T-cell (primary cell): ENCODE measurements at regions not wholly inside any gene's neighbourhood (a gene's known extent, or its start where the extent isn't known, plus 50 kb on each side); places are given as distances from the start of the nearest gene placed in this dataset.

Experiments
- ATAC-seq, 4 experiments: fragments of 200-7000 bp in 3 of 4; fragments of 150-1000 bp in 1 of 4; cut with Tn5 transposase; replicated peaks in 1 of 4; 1 replicate in 3 of 4; 2 replicates in 1 of 4; pipeline ENCODE4 v1.10.0; 2021; ENCODE audit warnings: moderate library complexity in 3 of 4, mild to moderate bottlenecking in 2 of 4, moderate number of reproducible peaks in 1 of 4
- CTCF ChIA-PET, 2 donors: fragments of 300-600 bp; sonication (Branson Sonifier 250); formaldehyde crosslinking; loops; one replicate each; lab custom pipeline; 2022; ENCODE audit warnings: antibody characterized with exemption in 2 of 2; lab: Charles Lee
- POLR2A ChIA-PET, 2 donors: fragments of 300-600 bp; sonication (Branson Sonifier 250); formaldehyde crosslinking; loops; one replicate each; lab custom pipeline; 2022; ENCODE audit warnings: antibody characterized with exemption in 2 of 2; lab: Charles Lee
- DNase-seq, 35 experiments: peaks; one replicate each; pipeline versions ENCODE4 v3.0.0 to v3.0.0-alpha.2; 2013 to 2023
- H3K27ac ChIP-seq: one replicate; pipeline ENCODE4 v1.5.1; 2013; ENCODE audit warnings: low read length
- H3K27me3 ChIP-seq, 2 experiments: replicated peaks in 1 of 2; 1 replicate in 1 of 2; 2 replicates in 1 of 2; pipeline versions ENCODE4 v1.6.1 to v1.7.0; 2013; ENCODE audit warnings: low read length in 1 of 2, mixed read lengths in 1 of 2; ENCODE audit not compliant: control insufficient read depth in 2 of 2, insufficient read depth in 2 of 2; ENCODE audit errors: extremely low read depth in 1 of 2
- H3K36me3 ChIP-seq, 2 donors: 1 replicate in 1 of 2; 2 replicates in 1 of 2; pipeline versions ENCODE4 v1.6.1 to v1.7.0; 2013; ENCODE audit warnings: low read length in 1 of 2; ENCODE audit not compliant: control insufficient read depth in 2 of 2, insufficient read depth in 1 of 2; ENCODE audit errors: extremely low read depth in 1 of 2
- H3K4me1 ChIP-seq, 2 experiments: 1 replicate in 1 of 2; 2 replicates in 1 of 2; pipeline versions ENCODE4 v1.6.1 to v1.7.0; 2013; ENCODE audit warnings: low read length in 2 of 2, mixed read lengths in 1 of 2; ENCODE audit not compliant: insufficient read depth in 2 of 2, control insufficient read depth in 1 of 2; ENCODE audit errors: extremely low read depth in 1 of 2
- H3K4me3 ChIP-seq, 2 donors: 1 replicate in 1 of 2; 2 replicates in 1 of 2; pipeline versions ENCODE4 v1.5.1 to v1.7.0; 2013; ENCODE audit warnings: mild to moderate bottlenecking in 2 of 2, low read length in 1 of 2, moderate library complexity in 1 of 2; ENCODE audit not compliant: control insufficient read depth in 1 of 2; ENCODE audit errors: extremely low read depth in 1 of 2
- H3K9me3 ChIP-seq: 2 replicates; pipeline ENCODE4 v1.7.0; 2013
- H3K27ac Mint-ChIP-seq, 2 donors: one replicate each; pipeline ENCODE4 v1.8.0; 2020 to 2021; ENCODE audit warnings: mild to moderate bottlenecking in 2 of 2, mixed read lengths in 2 of 2
- H3K27me3 Mint-ChIP-seq, 2 donors: one replicate each; pipeline ENCODE4 v1.8.0; 2021 to 2022; ENCODE audit warnings: mixed read lengths in 2 of 2
- H3K36me3 Mint-ChIP-seq: one replicate; pipeline ENCODE4 v1.8.0; 2021; ENCODE audit warnings: mixed read lengths
- H3K4me1 Mint-ChIP-seq, 3 donors: one replicate each; pipeline ENCODE4 v1.8.0; 2020 to 2022; ENCODE audit warnings: mixed read lengths in 3 of 3, mild to moderate bottlenecking in 1 of 3
- H3K4me3 Mint-ChIP-seq, 3 donors: one replicate each; pipeline ENCODE4 v1.8.0; 2020 to 2022; ENCODE audit warnings: mild to moderate bottlenecking in 3 of 3, mixed read lengths in 3 of 3, moderate library complexity in 3 of 3
- H3K9me3 Mint-ChIP-seq, 3 donors: one replicate each; pipeline ENCODE4 v1.8.0; 2020 to 2022; ENCODE audit warnings: mixed read lengths in 3 of 3
- whole genome bisulfite sequencing: methylation state at CpG from one replicate; pipeline ENCODE4 v1.1.5; 2013; ENCODE audit warnings: missing lambda C conversion rate; ENCODE audit not compliant: insufficient coverage; 5-methylcytosine and 5-hydroxymethylcytosine counted together

- Mint-ChIP-seq H3K36me3 (no peaks in the 10 kb centered on the region), H3K4me1 (no peaks in the 10 kb centered on the region), H3K27me3 (peaks cover 0 to 8% of the 10 kb centered on the region in 2 donors), H3K27ac (no peak overlapping the region), H3K4me3 (no peak overlapping the region), H3K9me3 (no peaks in the 10 kb centered on the region)
- Histone ChIP-seq H3K36me3 (no peaks in the 10 kb centered on the region), H3K27ac (no peak overlapping the region), H3K4me1 (no peaks in the 10 kb centered on the region), H3K4me3 (no peak overlapping the region), H3K27me3 (no peaks in the 10 kb centered on the region), H3K9me3 (no peaks in the 10 kb centered on the region)
- 100% methylated on average over 1 of the region's 4 CpGs for WGBS
- ATAC-seq = no peak
- ChIA-PET POLR2A (no interaction called here), CTCF (no interaction called here)
- no peak for DNase-seq
Measured at GRCh38 chr7:12801107-12801506, 113.7 kb downstream of the ARL4A start.

GRCh38 chr7:12802070-12802469, 114.6 kb downstream of the ARL4A start:
- Mint-ChIP-seq H3K27me3 (peaks cover 0 to 8% of the 10 kb centered on the region in 2 donors), H3K4me1 (no peaks in the 10 kb centered on the region)
- CTCF ChIA-PET = no interaction called here

DNA sequence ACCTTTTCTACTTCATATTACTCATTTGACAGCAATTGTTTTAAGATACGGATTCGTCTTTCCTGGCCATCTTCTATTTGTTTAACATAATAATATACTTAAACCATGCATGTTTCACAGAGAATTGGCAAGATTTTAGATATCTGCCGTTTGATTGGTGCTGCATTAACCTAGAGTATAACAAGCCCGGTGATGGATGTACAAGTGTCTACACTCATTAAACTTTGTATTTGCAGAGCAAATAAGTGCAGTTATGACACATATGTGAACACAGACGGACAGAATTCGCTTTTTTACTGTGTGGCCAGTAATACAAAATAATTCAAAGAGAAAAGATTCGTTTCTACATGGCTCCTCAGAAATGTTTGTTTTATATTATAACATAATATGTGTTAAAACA, 116.1 kb downstream of the ARL4A start:
- Mint-ChIP-seq H3K27ac (no peak overlapping the region), H3K27me3 (peaks cover 0 to 8% of the 10 kb centered on the region in 2 donors), H3K36me3 (no peaks in the 10 kb centered on the region), H3K9me3 (no peaks in the 10 kb centered on the region), H3K4me1 (no peaks in the 10 kb centered on the region), H3K4me3 (no peak overlapping the region)
- Histone ChIP-seq H3K4me1 (no peaks in the 10 kb centered on the region), H3K9me3 (no peaks in the 10 kb centered on the region), H3K27ac (no peak overlapping the region), H3K27me3 (no peaks in the 10 kb centered on the region), H3K4me3 (no peak overlapping the region), H3K36me3 (no peaks in the 10 kb centered on the region)
- WGBS = no CpG with 5 or more reads among the region's 7 CpGs
- CTCF ChIA-PET = no interaction called here
- ATAC-seq (no peak), DNase-seq (no peak)
- POLR2A ChIA-PET = no interaction called here

More at GRCh38 chr7:12802070-12802469, 114.6 kb downstream of the ARL4A start:
- POLR2A ChIA-PET = no interaction called here
- Mint-ChIP-seq H3K9me3 (no peaks in the 10 kb centered on the region), H3K27ac (no peak overlapping the region), H3K4me3 (no peak overlapping the region), H3K36me3 (no peaks in the 10 kb centered on the region)
- no peaks in the 10 kb centered on the region for H3K36me3 ChIP-seq
- no peaks in the 10 kb centered on the region for H3K9me3 ChIP-seq
- DNase-seq = no peak
- no peak overlapping the region for H3K27ac ChIP-seq
- H3K4me3 ChIP-seq = no peak overlapping the region
- no peaks in the 10 kb centered on the region for H3K4me1 ChIP-seq
- no peaks in the 10 kb centered on the region for H3K27me3 ChIP-seq
- no CpG with 5 or more reads among the region's 2 CpGs for WGBS
- ATAC-seq = no peak

DNA sequence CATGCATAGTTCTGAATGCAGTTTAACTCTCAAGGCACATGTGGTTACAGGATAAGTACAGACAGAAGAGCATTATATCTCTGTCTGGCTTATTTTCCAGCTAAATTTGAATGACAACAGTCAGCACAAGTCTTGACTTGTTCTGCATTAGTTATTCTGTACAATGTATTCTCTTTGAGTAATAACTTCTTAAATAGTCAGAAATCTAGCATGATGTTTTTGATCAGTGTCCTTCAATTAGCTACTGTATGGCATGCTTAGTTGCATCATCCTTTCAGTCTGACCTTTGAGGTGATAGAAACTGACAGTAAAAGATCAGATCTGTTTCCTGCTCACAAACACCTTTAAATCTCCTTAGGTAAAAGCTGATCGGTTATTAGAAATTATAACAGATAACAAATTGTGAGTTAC, 118.1 kb downstream of the ARL4A start:
- no peak overlapping the region for H3K27ac ChIP-seq
- ChIA-PET POLR2A (no interaction called here), CTCF (no interaction called here)
- H3K4me1 Mint-ChIP-seq = no peaks in the 10 kb centered on the region
- no peaks in the 10 kb centered on the region for H3K9me3 Mint-ChIP-seq
- H3K9me3 ChIP-seq = no peaks in the 10 kb centered on the region
- WGBS = no CpG with 5 or more reads among the region's 1 CpG
- no peaks in the 10 kb centered on the region for H3K4me1 ChIP-seq
- no peak overlapping the region for H3K4me3 Mint-ChIP-seq
- ATAC-seq = no peak
- no peak for DNase-seq
- no peaks in the 10 kb centered on the region for H3K36me3 Mint-ChIP-seq
- H3K27me3 ChIP-seq = no peaks in the 10 kb centered on the region
- H3K4me3 ChIP-seq = no peak overlapping the region
- no peaks in the 10 kb centered on the region for H3K36me3 ChIP-seq
- H3K27ac Mint-ChIP-seq = no peak overlapping the region
- H3K27me3 Mint-ChIP-seq = peaks cover 0 to 3% of the 10 kb centered on the region in 2 donors

GRCh38 chr7:12805957-12806356, 118.5 kb downstream of the ARL4A start:
- no peaks in the 10 kb centered on the region for H3K27me3 ChIP-seq
- ATAC-seq (no peak), DNase-seq (no peak)
- Mint-ChIP-seq H3K36me3 (no peaks in the 10 kb centered on the region), H3K9me3 (no peaks in the 10 kb centered on the region), H3K4me3 (no peak overlapping the region), H3K4me1 (no peaks in the 10 kb centered on the region), H3K27me3 (peaks cover 0 to 3% of the 10 kb centered on the region in 2 donors), H3K27ac (no peak overlapping the region)
- no peaks in the 10 kb centered on the region for H3K9me3 ChIP-seq
- H3K36me3 ChIP-seq = no peaks in the 10 kb centered on the region
- ChIA-PET POLR2A (no interaction called here), CTCF (no interaction called here)
- no CpG with 5 or more reads among the region's 7 CpGs for WGBS
- H3K4me1 ChIP-seq = no peaks in the 10 kb centered on the region
- no peak overlapping the region for H3K4me3 ChIP-seq
- H3K27ac ChIP-seq = no peak overlapping the region

DNA sequence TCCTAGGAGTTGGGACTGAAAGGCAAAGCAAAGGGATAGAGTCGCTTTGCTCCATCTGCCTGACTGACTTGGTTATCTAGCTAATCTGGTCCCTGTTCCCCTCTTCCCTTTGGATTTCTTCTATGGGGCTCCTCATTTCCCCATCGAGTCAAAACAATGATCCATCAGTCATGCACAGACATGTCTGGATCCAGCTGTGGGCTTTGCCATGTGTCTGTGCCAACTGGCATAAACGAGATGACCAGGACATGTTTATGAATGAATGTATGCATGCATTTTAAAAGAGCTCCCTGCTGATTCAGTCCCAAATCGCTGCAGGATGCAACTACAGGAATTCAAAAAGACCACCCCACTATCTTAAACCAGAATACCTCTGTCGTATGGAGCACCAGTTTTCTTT, 122.0 kb downstream of the ARL4A start:
- Histone ChIP-seq H3K4me1 (no peaks in the 10 kb centered on the region), H3K27me3 (no peaks in the 10 kb centered on the region), H3K9me3 (no peaks in the 10 kb centered on the region), H3K36me3 (no peaks in the 10 kb centered on the region), H3K27ac (no peak overlapping the region), H3K4me3 (no peak overlapping the region)
- no peak overlapping the region for H3K27ac Mint-ChIP-seq
- no peak overlapping the region for H3K4me3 Mint-ChIP-seq
- no peak for DNase-seq
- WGBS = 67% methylated on average over 1 of the region's 5 CpGs
- no peaks in the 10 kb centered on the region for H3K27me3 Mint-ChIP-seq
- ChIA-PET POLR2A (interaction anchor here (0.6 to 0.7 kb wide), 2 partner anchors 15 to 19 kb away, joined by 5 to 8 read pairs; no protein-coding TSS in a partner anchor), CTCF (no interaction called here)
- no peaks in the 10 kb centered on the region for H3K36me3 Mint-ChIP-seq
- no peaks in the 10 kb centered on the region for H3K9me3 Mint-ChIP-seq
- no peaks in the 10 kb centered on the region for H3K4me1 Mint-ChIP-seq
- no peak for ATAC-seq

DNA sequence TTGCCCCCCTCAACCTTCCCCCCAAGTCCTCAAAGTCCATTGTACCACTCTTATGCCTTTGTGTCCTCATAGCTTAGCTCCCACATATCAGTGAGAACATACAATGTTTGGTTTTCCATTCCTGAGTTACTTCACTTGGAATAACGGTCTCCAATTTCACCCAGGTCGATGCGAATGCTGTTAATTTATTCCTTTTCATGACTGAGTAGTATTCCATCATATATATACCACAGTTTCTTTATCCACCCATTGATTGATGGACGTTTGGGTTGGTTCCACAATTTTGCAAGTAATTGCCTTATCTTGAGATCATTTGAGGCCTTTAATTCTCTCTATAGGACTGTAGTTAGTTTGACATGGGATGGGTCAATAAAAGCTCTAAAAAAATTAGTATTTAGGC, 124.7 kb downstream of the ARL4A start:
- no peak overlapping the region for H3K27ac Mint-ChIP-seq
- H3K36me3 ChIP-seq = no peaks in the 10 kb centered on the region
- H3K27me3 ChIP-seq = no peaks in the 10 kb centered on the region
- no peaks in the 10 kb centered on the region for H3K4me1 Mint-ChIP-seq
- DNase-seq (no peak), ATAC-seq (no peak)
- H3K4me1 ChIP-seq = no peaks in the 10 kb centered on the region
- CTCF ChIA-PET = interaction anchor here (0.6 to 0.7 kb wide), 2 partner anchors 137 to 1277 kb away, joined by 3 to 4 read pairs; no protein-coding TSS in a partner anchor
- H3K9me3 ChIP-seq = no peaks in the 10 kb centered on the region
- H3K9me3 Mint-ChIP-seq = no peaks in the 10 kb centered on the region
- no peak overlapping the region for H3K4me3 ChIP-seq
- H3K4me3 Mint-ChIP-seq = no peak overlapping the region
- WGBS = 80% methylated on average over 1 of the region's 4 CpGs
- POLR2A ChIA-PET = interaction anchor here in 1 of 2 donors (0.6 kb wide), 1 partner anchor 73 kb away, joined by 3 read pairs; no protein-coding TSS in a partner anchor
- H3K27me3 Mint-ChIP-seq = no peaks in the 10 kb centered on the region
- H3K27ac ChIP-seq = no peak overlapping the region
- no peaks in the 10 kb centered on the region for H3K36me3 Mint-ChIP-seq
